WTC11 (cell line): ENCODE measurements at regions not wholly inside any gene's neighbourhood (a gene's known extent, or its start where the extent isn't known, plus 50 kb on each side); places are given as distances from the start of the nearest gene placed in this dataset.

Source experiments
- ATAC-seq: fragments of 200-7000 bp; cut with Tn5 transposase; 2 replicates; pipeline ENCODE4 v1.10.0; 2021; ENCODE audit warnings: mild to moderate bottlenecking, moderate library complexity
- CTCF ChIA-PET: fragments of 300-600 bp; sonication (Branson Sonifier 250); formaldehyde crosslinking; loops from one replicate; lab custom pipeline; 2021; ENCODE audit warnings: antibody characterized with exemption; lab: Charles Lee
- POLR2A ChIA-PET: fragments of 350-600 bp; sonication (Branson Sonifier 250); formaldehyde crosslinking; loops from one replicate; lab custom pipeline; 2021; ENCODE audit warnings: antibody characterized with exemption; lab: Charles Lee
- DNase-seq: peaks from one replicate; pipeline ENCODE4 v3.0.0; 2021; ENCODE audit warnings: low spot score
- H3K27ac Mint-ChIP-seq: 2 replicates; pipeline ENCODE4 v1.8.0; 2021; ENCODE audit warnings: mixed read lengths
- H3K27me3 Mint-ChIP-seq: 2 replicates; pipeline ENCODE4 v1.8.0; 2021; ENCODE audit warnings: low read depth, mild to moderate bottlenecking, moderate library complexity, mixed read lengths
- H3K36me3 Mint-ChIP-seq: 2 replicates; pipeline ENCODE4 v1.8.0; 2021; ENCODE audit warnings: mixed read lengths
- H3K4me1 Mint-ChIP-seq: 2 replicates; pipeline ENCODE4 v1.8.0; 2022; ENCODE audit warnings: mixed read lengths
- H3K4me3 Mint-ChIP-seq: 2 replicates; pipeline ENCODE4 v1.8.0; 2021; ENCODE audit warnings: mild to moderate bottlenecking, moderate library complexity, mixed read lengths
- H3K9me3 Mint-ChIP-seq: 2 replicates; pipeline ENCODE4 v1.8.0; 2021; ENCODE audit warnings: mixed read lengths
- CDX4 ChIP-seq: fragments of 250-450 bp; sonication (Bioruptor Pico); IDR thresholded peaks from 2 replicates; pipeline ENCODE4 v1.9.0; 2021; ENCODE audit warnings: moderate library complexity, mild to moderate bottlenecking, inconsistent platforms, borderline replicate concordance
- ELF4 ChIP-seq: sonication (generic); formaldehyde crosslinking; IDR thresholded peaks from 2 replicates; pipeline ENCODE4 v1.8.1; 2022; ENCODE audit warnings: low read depth, mild to moderate bottlenecking, moderate library complexity, missing genetic modification reagents
- ESRRA ChIP-seq: sonication (generic); formaldehyde crosslinking; IDR thresholded peaks from 2 replicates; pipeline ENCODE4 v1.8.1; 2022; ENCODE audit warnings: mild to moderate bottlenecking, missing genetic modification reagents, borderline replicate concordance
- KAT7 ChIP-seq: sonication (generic); formaldehyde crosslinking; IDR thresholded peaks from 2 replicates; pipeline ENCODE4 v1.8.1; 2023; ENCODE audit warnings: missing genetic modification reagents, mild to moderate bottlenecking, borderline replicate concordance
- MYBL2 ChIP-seq: sonication (generic); formaldehyde crosslinking; IDR thresholded peaks from 2 replicates; pipeline ENCODE4 v1.8.1; 2023; ENCODE audit warnings: mild to moderate bottlenecking, moderate library complexity, missing genetic modification reagents
- NFATC4 ChIP-seq: fragments of 250-450 bp; sonication (Bioruptor Pico); IDR thresholded peaks from 2 replicates; pipeline ENCODE4 v1.9.0; 2021; ENCODE audit warnings: mild to moderate bottlenecking
- NFE2L1 ChIP-seq: sonication (generic); formaldehyde crosslinking; IDR thresholded peaks from 2 replicates; pipeline ENCODE4 v1.8.1; 2023; ENCODE audit warnings: missing genetic modification reagents
- NR3C1 ChIP-seq: sonication (generic); formaldehyde crosslinking; conservative IDR thresholded peaks from 2 replicates; pipeline ENCODE4 v1.8.1; 2023; ENCODE audit warnings: low read depth, mild to moderate bottlenecking, missing genetic modification reagents
- PRRX2 ChIP-seq: fragments of 250-450 bp; sonication (Bioruptor Pico); IDR thresholded peaks from 2 replicates; pipeline ENCODE4 v1.8.0; 2021; ENCODE audit warnings: mild to moderate bottlenecking
- SMAD4 ChIP-seq: sonication (generic); formaldehyde crosslinking; IDR thresholded peaks from 2 replicates; pipeline ENCODE4 v1.8.0; 2022; ENCODE audit warnings: mild to moderate bottlenecking, missing genetic modification reagents
- TCF7 ChIP-seq: sonication (generic); formaldehyde crosslinking; IDR thresholded peaks from 2 replicates; pipeline ENCODE4 v1.8.0; 2022; ENCODE audit warnings: mild to moderate bottlenecking, low read depth, missing genetic modification reagents, moderate library complexity
- TEAD1 ChIP-seq: sonication (generic); formaldehyde crosslinking; IDR thresholded peaks from 2 replicates; pipeline ENCODE4 v1.8.0; 2022; ENCODE audit warnings: mild to moderate bottlenecking, missing genetic modification reagents
- TEAD4 ChIP-seq: sonication (generic); formaldehyde crosslinking; IDR thresholded peaks from 2 replicates; pipeline ENCODE4 v1.8.0; 2022; ENCODE audit warnings: mild to moderate bottlenecking, missing genetic modification reagents
- TP53 ChIP-seq: sonication (generic); formaldehyde crosslinking; IDR thresholded peaks from 2 replicates; pipeline ENCODE4 v1.8.1; 2023; ENCODE audit warnings: mild to moderate bottlenecking, missing genetic modification reagents
- USF2 ChIP-seq: sonication (generic); formaldehyde crosslinking; IDR thresholded peaks from 2 replicates; pipeline ENCODE4 v1.8.1; 2023; ENCODE audit warnings: mild to moderate bottlenecking, missing genetic modification reagents, moderate library complexity
- ZNF263 ChIP-seq: sonication (generic); formaldehyde crosslinking; IDR thresholded peaks from 2 replicates; pipeline ENCODE4 v1.8.1; 2022; ENCODE audit warnings: low read depth, mild to moderate bottlenecking, moderate library complexity, missing genetic modification reagents
- ZNF396 ChIP-seq: fragments of 250-450 bp; sonication (Bioruptor Pico); IDR thresholded peaks from 2 replicates; pipeline ENCODE4 v1.8.0; 2021; ENCODE audit warnings: mild to moderate bottlenecking, moderate library complexity, borderline replicate concordance
- ZNF512 ChIP-seq: sonication (generic); formaldehyde crosslinking; IDR thresholded peaks from 2 replicates; pipeline ENCODE4 v1.8.1; 2022; ENCODE audit warnings: missing genetic modification reagents, borderline replicate concordance
- TF ChIP-seq, protein P1 (sequence below): sonication (generic); formaldehyde crosslinking; IDR thresholded peaks from 2 replicates; pipeline ENCODE4 v1.8.1; 2023; ENCODE audit warnings: mild to moderate bottlenecking, missing genetic modification reagents
- TF ChIP-seq, protein P2 (sequence below): sonication (generic); formaldehyde crosslinking; IDR thresholded peaks from 2 replicates; pipeline ENCODE4 v1.8.1; 2023; ENCODE audit warnings: mild to moderate bottlenecking, missing genetic modification reagents

GRCh38 chr9:134556531-134557068 lies 85.0 kb upstream of the COL5A1 start:
- no peaks in the 10 kb centered on the region for H3K9me3 Mint-ChIP-seq
- ATAC-seq (no peak), DNase-seq (no peak)
- H3K27me3 Mint-ChIP-seq, result no peaks in the 10 kb centered on the region
- CTCF ChIA-PET, result interaction anchor here (0.9 to 1.7 kb wide), 2 partner anchors 10 to 100 kb away, joined by 3 to 4 read pairs; no protein-coding TSS in a partner anchor
- POLR2A ChIA-PET, result no interaction called here
- H3K4me3 Mint-ChIP-seq, result no peak overlapping the region
- H3K4me1 Mint-ChIP-seq, result 0 out of 2 replicates have a peak, but pooled peaks cover 2% of the 10 kb centered on the region
- no peak overlapping the region for H3K27ac Mint-ChIP-seq
- TF ChIP-seq MYBL2 (CRISPR knock-in tag), result no peak
- TF ChIP-seq NFATC4 (CRISPR knock-in tag), result no peak
- TF ChIP-seq KAT7, result no peak
- no peak for TF ChIP-seq TEAD1
- TF ChIP-seq NFE2L1 (CRISPR knock-in tag), result no peak
- no peaks in the 10 kb centered on the region for H3K36me3 Mint-ChIP-seq

- H3K27me3 Mint-ChIP-seq, result no peaks in the 10 kb centered on the region
- CTCF ChIA-PET, result interaction anchor here (2.3 kb wide), 1 partner anchor 108 kb away, joined by 5 read pairs; no protein-coding TSS in a partner anchor
- ATAC-seq (no peak), DNase-seq (no peak)
- no peak overlapping the region for H3K27ac Mint-ChIP-seq
- no peaks in the 10 kb centered on the region for H3K9me3 Mint-ChIP-seq
- no peaks in the 10 kb centered on the region for H3K36me3 Mint-ChIP-seq
- 0 out of 2 replicates have a peak, but pooled peaks cover 2% of the 10 kb centered on the region for H3K4me1 Mint-ChIP-seq
- no peak overlapping the region for H3K4me3 Mint-ChIP-seq
- TF ChIP-seq CDX4 (CRISPR knock-in tag), result no peak
- no peak for TF ChIP-seq ZNF396 (CRISPR knock-in tag)
- TF ChIP-seq ZNF512 (CRISPR knock-in tag), result no peak
- TF ChIP-seq ESRRA (CRISPR knock-in tag), result no peak
- no peak for TF ChIP-seq SMAD4 (CRISPR knock-in tag)
- TF ChIP-seq PRRX2 (CRISPR knock-in tag), result no peak
- no peak for TF ChIP-seq ZNF263 (CRISPR knock-in tag)
- TF ChIP-seq NR3C1, result no peak
- TF ChIP-seq, protein P1, sequence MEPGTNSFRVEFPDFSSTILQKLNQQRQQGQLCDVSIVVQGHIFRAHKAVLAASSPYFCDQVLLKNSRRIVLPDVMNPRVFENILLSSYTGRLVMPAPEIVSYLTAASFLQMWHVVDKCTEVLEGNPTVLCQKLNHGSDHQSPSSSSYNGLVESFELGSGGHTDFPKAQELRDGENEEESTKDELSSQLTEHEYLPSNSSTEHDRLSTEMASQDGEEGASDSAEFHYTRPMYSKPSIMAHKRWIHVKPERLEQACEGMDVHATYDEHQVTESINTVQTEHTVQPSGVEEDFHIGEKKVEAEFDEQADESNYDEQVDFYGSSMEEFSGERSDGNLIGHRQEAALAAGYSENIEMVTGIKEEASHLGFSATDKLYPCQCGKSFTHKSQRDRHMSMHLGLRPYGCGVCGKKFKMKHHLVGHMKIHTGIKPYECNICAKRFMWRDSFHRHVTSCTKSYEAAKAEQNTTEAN (CRISPR knock-in tag), result no peak
- no peak for TF ChIP-seq ELF4
- TF ChIP-seq TEAD4 (CRISPR knock-in tag), result no peak
- TF ChIP-seq TP53 (CRISPR knock-in tag), result no peak
- no peak for TF ChIP-seq TCF7 (CRISPR knock-in tag)
- POLR2A ChIA-PET, result no interaction called here
Observed at GRCh38 chr9:134557331-134557730, 84.3 kb upstream of the COL5A1 start.

DNA sequence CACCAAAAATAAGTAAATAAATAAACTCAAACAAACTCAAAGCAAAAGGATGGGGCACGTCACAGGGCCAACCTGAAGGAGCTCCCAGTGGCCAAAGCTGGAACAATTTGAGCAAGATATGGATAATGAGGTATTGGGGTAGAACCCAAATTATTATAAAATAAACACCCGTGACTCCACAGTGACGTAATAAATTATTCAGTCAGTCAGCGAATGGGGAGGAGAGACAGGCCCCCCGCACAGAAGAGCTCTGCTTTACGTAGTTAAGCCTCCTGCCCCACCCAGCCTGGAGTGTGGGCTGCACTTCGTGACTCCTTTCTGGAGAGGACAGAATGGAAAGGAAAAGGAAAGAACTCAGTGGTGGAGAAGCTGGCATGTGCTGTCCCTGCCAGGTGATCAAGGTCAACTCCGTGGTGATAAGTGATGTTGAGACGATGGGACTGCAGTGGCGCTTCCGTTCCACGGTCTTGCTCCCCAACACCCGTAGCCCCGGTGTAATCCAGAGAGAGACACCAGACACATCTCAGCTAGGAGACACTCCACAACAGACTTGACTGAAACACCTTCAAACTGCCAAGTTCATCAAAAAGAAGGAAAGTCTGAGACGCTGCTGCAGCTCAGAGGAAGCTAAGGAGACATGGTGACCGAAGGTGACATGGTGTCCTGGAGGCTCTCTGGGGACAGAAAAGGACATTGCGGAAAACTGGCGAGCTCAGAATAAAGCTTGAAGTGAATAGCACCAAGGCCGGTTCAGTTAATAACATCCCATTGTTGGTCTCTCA lies 83.3 kb upstream of the COL5A1 start:
- ChIA-PET POLR2A (no interaction called here), CTCF (interaction anchor here (2.3 kb wide), 1 partner anchor 109 kb away, joined by 5 read pairs; no protein-coding TSS in a partner anchor)
- Mint-ChIP-seq H3K4me3 (no peak overlapping the region), H3K9me3 (peaks cover 8% of the 10 kb centered on the region), H3K27ac (no peak overlapping the region), H3K4me1 (0 out of 2 replicates have a peak, but pooled peaks cover 2% of the 10 kb centered on the region), H3K36me3 (0 out of 2 replicates have a peak, but pooled peaks cover 4% of the 10 kb centered on the region), H3K27me3 (peaks cover 3% of the 10 kb centered on the region; the same call in 1 of the 2 replicates)
- ATAC-seq, result no peak
- no peak for DNase-seq
- TF ChIP-seq USF2 (CRISPR knock-in tag), result no peak
- TF ChIP-seq, protein P2, sequence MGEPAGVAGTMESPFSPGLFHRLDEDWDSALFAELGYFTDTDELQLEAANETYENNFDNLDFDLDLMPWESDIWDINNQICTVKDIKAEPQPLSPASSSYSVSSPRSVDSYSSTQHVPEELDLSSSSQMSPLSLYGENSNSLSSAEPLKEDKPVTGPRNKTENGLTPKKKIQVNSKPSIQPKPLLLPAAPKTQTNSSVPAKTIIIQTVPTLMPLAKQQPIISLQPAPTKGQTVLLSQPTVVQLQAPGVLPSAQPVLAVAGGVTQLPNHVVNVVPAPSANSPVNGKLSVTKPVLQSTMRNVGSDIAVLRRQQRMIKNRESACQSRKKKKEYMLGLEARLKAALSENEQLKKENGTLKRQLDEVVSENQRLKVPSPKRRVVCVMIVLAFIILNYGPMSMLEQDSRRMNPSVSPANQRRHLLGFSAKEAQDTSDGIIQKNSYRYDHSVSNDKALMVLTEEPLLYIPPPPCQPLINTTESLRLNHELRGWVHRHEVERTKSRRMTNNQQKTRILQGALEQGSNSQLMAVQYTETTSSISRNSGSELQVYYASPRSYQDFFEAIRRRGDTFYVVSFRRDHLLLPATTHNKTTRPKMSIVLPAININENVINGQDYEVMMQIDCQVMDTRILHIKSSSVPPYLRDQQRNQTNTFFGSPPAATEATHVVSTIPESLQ (CRISPR knock-in tag), result no peak
